DOHH2 (cell line): ENCODE measurements at regions not wholly inside any gene's neighbourhood (a gene's known extent, or its start where the extent isn't known, plus 50 kb on each side); places are given as distances from the start of the nearest gene placed in this dataset.

ENCODE experiments used
- H3F3A ChIP-seq: fragments of 200-600 bp; sonication (generic), shearing (Covaris generic); 2 replicates; pipeline ENCODE4 v1.6.0; 2016; ENCODE audit warnings: antibody characterized with exemption, mild to moderate bottlenecking; ENCODE audit not compliant: control insufficient read depth, insufficient read depth
- H3K27ac ChIP-seq: fragments of 200-600 bp; sonication (generic); 2 replicates; pipeline ENCODE4 v1.5.1; 2014; ENCODE audit warnings: low read depth, mild to moderate bottlenecking, low read length, moderate library complexity
- H3K27me3 ChIP-seq: fragments of 200-600 bp; sonication (generic); 2 replicates; pipeline ENCODE4 v1.6.1; 2014; ENCODE audit warnings: mild to moderate bottlenecking, low read length, mixed read lengths; ENCODE audit not compliant: control insufficient read depth
- H3K36me3 ChIP-seq: fragments of 200-600 bp; sonication (generic); 2 replicates; pipeline ENCODE4 v1.6.1; 2014; ENCODE audit warnings: mild to moderate bottlenecking, low read length, moderate library complexity, mixed read lengths; ENCODE audit not compliant: control insufficient read depth
- H3K4me1 ChIP-seq: fragments of 200-600 bp; sonication (generic); 2 replicates; pipeline ENCODE4 v1.6.1; 2014; ENCODE audit warnings: mild to moderate bottlenecking, low read length, mixed read lengths; ENCODE audit not compliant: control insufficient read depth
- H3K4me2 ChIP-seq: fragments of 200-600 bp; sonication (generic); 2 replicates; pipeline ENCODE4 v1.6.0; 2014; ENCODE audit warnings: mild to moderate bottlenecking, low read length, moderate library complexity
- H3K4me3 ChIP-seq: fragments of 200-600 bp; sonication (generic); 2 replicates; pipeline ENCODE4 v1.5.1; 2014; ENCODE audit warnings: mild to moderate bottlenecking, low read length, mixed read lengths
- H3K79me2 ChIP-seq: fragments of 200-600 bp; sonication (generic); 2 replicates; pipeline ENCODE4 v1.6.1; 2014; ENCODE audit warnings: mild to moderate bottlenecking, low read length, mixed read lengths; ENCODE audit not compliant: control insufficient read depth
- H3K9me2 ChIP-seq: fragments of 200-600 bp; sonication (generic); replicated peaks from 2 replicates; pipeline ENCODE4 v1.6.1; 2014; ENCODE audit warnings: mild to moderate bottlenecking, low read length, mixed read lengths; ENCODE audit not compliant: control insufficient read depth
- H3K9me3 ChIP-seq: fragments of 200-600 bp; sonication (generic); 2 replicates; pipeline ENCODE4 v1.6.1; 2014; ENCODE audit warnings: antibody characterized with exemption, low read length, mixed read lengths; ENCODE audit not compliant: control insufficient read depth, insufficient read depth
- H4K20me1 ChIP-seq: fragments of 200-600 bp; sonication (generic); 2 replicates; pipeline ENCODE4 v1.6.0; 2014; ENCODE audit warnings: low read depth, mild to moderate bottlenecking, antibody characterized with exemption, low read length, moderate library complexity; ENCODE audit not compliant: control insufficient read depth, insufficient read depth
- CTCF ChIP-seq: fragments of 200-600 bp; sonication (generic); IDR thresholded peaks from one replicate; pipeline ENCODE4 v1.5.1; 2014; ENCODE audit warnings: antibody characterized with exemption, mild to moderate bottlenecking, low read depth, low read length; ENCODE audit not compliant: poor library complexity, severe bottlenecking
- EZH2phosphoT487 ChIP-seq: fragments of 200-600 bp; sonication (generic); IDR thresholded peaks from 2 replicates; pipeline ENCODE4 v1.6.1; 2017; ENCODE audit warnings: borderline replicate concordance, mild to moderate bottlenecking, antibody characterized with exemption, low read length, moderate library complexity, mixed read lengths

DNA sequence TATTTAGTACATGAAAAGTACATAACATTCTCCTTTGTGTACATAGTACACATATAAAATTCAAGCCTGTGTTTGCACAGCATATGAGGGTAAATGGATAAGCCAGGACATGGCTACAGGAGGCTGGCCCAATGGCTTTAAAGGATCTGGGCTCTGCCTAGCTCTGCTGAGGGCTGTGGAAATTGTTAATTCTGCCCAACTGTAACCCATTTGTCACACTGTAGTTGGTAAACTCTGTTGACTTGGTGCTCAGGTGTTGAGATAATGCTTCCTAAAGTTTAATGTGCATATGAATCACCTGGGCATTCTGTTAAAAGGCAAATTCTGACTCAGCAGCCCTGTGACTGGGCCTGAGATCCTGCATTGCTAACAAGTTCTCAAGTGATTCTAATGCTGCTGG is 196.5 kb upstream of the ZPLD1 start:
- Histone ChIP-seq H3K9me2 (no peaks in the 10 kb centered on the region), H3K79me2 (no peaks in the 10 kb centered on the region), H3K4me3 (no peak overlapping the region), H4K20me1 (no peaks in the 10 kb centered on the region), H3F3A (peaks cover 4% of the 10 kb centered on the region), H3K9me3 (no peaks in the 10 kb centered on the region), H3K27ac (no peak overlapping the region), H3K4me1 (peaks cover 40% of the 10 kb centered on the region), H3K4me2 (no peak overlapping the region), H3K36me3 (no peaks in the 10 kb centered on the region), H3K27me3 (no peaks in the 10 kb centered on the region)
- TF ChIP-seq EZH2phosphoT487 (no peak), CTCF (no peak)

GRCh38 chr3:102240720-102241119 is 194.1 kb upstream of the ZPLD1 start:
- peaks cover 17% of the 10 kb centered on the region for H3K4me1 ChIP-seq
- no peak overlapping the region for H3K27ac ChIP-seq
- H3K36me3 ChIP-seq, result no peaks in the 10 kb centered on the region
- no peak overlapping the region for H3K4me3 ChIP-seq
- H4K20me1 ChIP-seq, result no peaks in the 10 kb centered on the region
- H3K79me2 ChIP-seq, result no peaks in the 10 kb centered on the region
- H3K4me2 ChIP-seq, result no peak overlapping the region
- H3K27me3 ChIP-seq, result no peaks in the 10 kb centered on the region
- H3F3A ChIP-seq, result no peaks in the 10 kb centered on the region
- H3K9me3 ChIP-seq, result no peaks in the 10 kb centered on the region
- no peak for TF ChIP-seq CTCF
- TF ChIP-seq EZH2phosphoT487, result no peak
- H3K9me2 ChIP-seq, result no peaks in the 10 kb centered on the region

- Histone ChIP-seq H3K27me3 (no peaks in the 10 kb centered on the region), H4K20me1 (no peaks in the 10 kb centered on the region), H3K4me2 (no peak overlapping the region), H3K79me2 (no peaks in the 10 kb centered on the region), H3K9me3 (no peaks in the 10 kb centered on the region), H3K4me1 (no peaks in the 10 kb centered on the region), H3F3A (no peaks in the 10 kb centered on the region), H3K36me3 (no peaks in the 10 kb centered on the region), H3K27ac (no peak overlapping the region), H3K9me2 (no peaks in the 10 kb centered on the region; the same call in 1 of the 2 replicates), H3K4me3 (no peak overlapping the region)
- TF ChIP-seq CTCF (no peak), EZH2phosphoT487 (no peak)
Measured at GRCh38 chr3:102248981-102249705, 185.7 kb upstream of the ZPLD1 start.
